RPMI8226 (cell line): ENCODE measurements at regions not wholly inside any gene's neighbourhood (a gene's known extent, or its start where the extent isn't known, plus 50 kb on each side); places are given as distances from the start of the nearest gene placed in this dataset.
"Not testable (repeated sequence)": the region's sequence is repeated elsewhere in the genome, so short reads cannot be mapped to it uniquely, and the experiment has no call there.

Experiments
- DNase-seq: peaks from one replicate; pipeline ENCODE4 v3.0.0-alpha.2; 2015

GRCh38 chr18:51248685-51249084 is 51.2 kb upstream of the MEX3C start:
- DNase-seq: no peak

- DNase-seq: no peak
Observed at GRCh38 chr18:51250006-51250405, 52.5 kb upstream of the MEX3C start.

GRCh38 chr18:51250458-51251024 is 53.1 kb upstream of the MEX3C start:
- DNase-seq: no peak

- DNase-seq: peak; percentile 86
Observed at GRCh38 chr18:51251625-51252024, 54.1 kb upstream of the MEX3C start.

GRCh38 chr18:51253476-51253875 is 56.0 kb upstream of the MEX3C start:
- DNase-seq: no peak

GRCh38 chr18:51255693-51256092 is 58.2 kb upstream of the MEX3C start:
- no peak for DNase-seq

GRCh38 chr18:51257150-51257549 is 59.7 kb upstream of the MEX3C start:
- no peak for DNase-seq

GRCh38 chr18:51260118-51260517 is 62.6 kb upstream of the MEX3C start:
- DNase-seq: no peak

GRCh38 chr18:51266077-51266476 is 68.6 kb upstream of the MEX3C start:
- not testable (repeated sequence) for DNase-seq

- DNase-seq: no peak
Observed at GRCh38 chr18:51266773-51267172, 69.3 kb upstream of the MEX3C start.

- DNase-seq: no peak
Observed at GRCh38 chr18:51273437-51273836, 76.0 kb upstream of the MEX3C start.

GRCh38 chr18:51275712-51276476 is 78.4 kb upstream of the MEX3C start:
- DNase-seq: peak; percentile 96

GRCh38 chr18:51278045-51278649 is 80.7 kb upstream of the MEX3C start:
- DNase-seq: peak; percentile 86

GRCh38 chr18:51279367-51279984 is 82.0 kb upstream of the MEX3C start:
- DNase-seq: no peak

- DNase-seq: no peak
Observed at GRCh38 chr18:51287818-51288508, 90.5 kb upstream of the MEX3C start.

GRCh38 chr18:51288582-51288981 is 91.1 kb upstream of the MEX3C start:
- DNase-seq: no peak

- DNase-seq: no peak
Observed at GRCh38 chr18:51290860-51291259, 93.4 kb upstream of the MEX3C start.

- DNase-seq: no peak
Observed at GRCh38 chr18:51300912-51301311, 103.4 kb upstream of the MEX3C start.

GRCh38 chr18:51301376-51301775 is 103.9 kb upstream of the MEX3C start:
- DNase-seq: no peak

GRCh38 chr18:51316677-51317076 is 119.2 kb upstream of the MEX3C start:
- no peak for DNase-seq

- DNase-seq: no peak
Observed at GRCh38 chr18:51321696-51322095, 124.2 kb upstream of the MEX3C start.

- DNase-seq: no peak
Observed at GRCh38 chr18:51323961-51324360, 126.5 kb upstream of the MEX3C start.

- no peak for DNase-seq
Observed at GRCh38 chr18:51330148-51330547, 132.7 kb upstream of the MEX3C start.
